ENCODE measurements at regions not wholly inside any gene's neighbourhood (a gene's known extent, or its start where the extent isn't known, plus 50 kb on each side); places are given as distances from the start of the nearest gene placed in this dataset.

DNA sequence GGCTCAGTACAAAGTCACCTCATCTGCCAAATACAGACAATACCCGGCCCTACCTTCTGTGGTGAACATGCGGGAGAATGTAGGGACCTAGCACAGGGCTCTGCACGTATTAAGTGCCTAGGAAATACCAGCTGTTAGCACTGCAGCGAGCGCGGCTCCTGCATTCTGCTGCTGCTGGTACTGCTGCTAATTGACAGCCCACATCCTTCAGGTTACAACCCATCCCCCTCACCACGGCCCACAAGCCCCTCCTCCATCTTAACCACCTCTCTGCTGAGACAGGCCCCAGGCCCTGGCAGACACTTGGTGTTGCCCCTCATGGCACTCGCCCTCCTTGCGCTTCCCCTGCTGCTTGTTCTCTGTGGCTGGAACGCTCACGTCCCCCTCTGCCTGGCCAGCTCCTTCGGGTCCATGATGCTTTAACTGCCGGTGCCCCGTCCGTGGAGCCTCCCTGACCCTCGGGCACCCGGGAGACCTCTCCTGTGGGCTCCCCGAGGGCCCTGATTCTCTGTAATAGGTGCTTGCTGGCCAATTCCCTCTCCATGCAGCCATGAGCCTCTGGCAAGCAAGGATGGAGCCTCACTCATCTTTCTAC is 53.3 kb upstream of the LOXL4 start (continued):
- TF ChIP-seq NFIC (IDR thresholded peaks at IDR 0.05; ENCODE audit: low read depth, low read length) (no peak), TARDBP (IDR thresholded peaks at IDR 0.05; ENCODE audit: borderline replicate concordance) (no peak), HDAC6 (IDR thresholded peaks at IDR 0.05; ENCODE audit: unreplicated experiment) (no peak)

DNA sequence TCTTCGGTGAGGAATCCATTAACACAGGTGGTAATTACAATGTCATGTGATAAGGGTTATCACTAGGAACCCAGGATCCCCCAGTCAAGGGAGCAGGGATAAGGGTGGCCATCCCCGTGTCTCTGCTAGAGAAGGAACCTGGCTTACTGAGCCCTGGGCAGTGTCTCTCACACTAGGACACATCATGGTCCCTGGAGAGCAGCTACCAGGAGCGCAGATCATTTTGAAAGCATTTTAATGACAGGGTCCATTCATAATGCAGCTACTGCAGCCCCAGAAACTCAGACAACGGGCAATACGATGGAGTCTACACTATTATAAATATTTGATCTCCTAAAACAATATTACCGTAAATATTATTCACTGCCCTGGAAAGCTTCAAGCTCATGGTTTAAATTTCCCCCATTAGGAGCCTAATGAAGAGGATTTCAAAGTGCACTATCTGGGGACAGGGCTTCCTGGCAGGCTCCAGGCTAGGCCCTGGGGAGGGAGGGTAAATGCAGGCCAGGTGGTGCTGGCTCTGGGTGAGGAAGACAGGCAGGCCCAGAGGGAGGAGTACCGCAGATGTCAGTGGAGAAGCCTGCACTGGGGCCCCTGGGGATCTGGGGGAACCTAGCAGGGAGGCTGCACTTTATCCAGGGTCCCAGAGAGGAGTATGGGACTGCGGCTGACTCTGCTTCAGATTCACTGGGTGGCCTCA is 52.6 kb upstream of the LOXL4 start:
- DNase-seq (ENCODE audit: low read depth, low spot score) (no peak), ATAC-seq (no peak), FAIRE-seq (no peak)
- no TSS peak for BruUV-seq (replicated peaks)
- Histone ChIP-seq H3K27me3 (replicated peaks in 1 of 2; ENCODE audit: control insufficient read depth in 2 of 2, insufficient read depth in 2 of 2, low read length in 1 of 2) (no peaks in the 10 kb centered on the region; a peak in 1 of 4 replicates), H4K20me1 (ENCODE audit: control insufficient read depth, insufficient read depth) (no peaks in the 10 kb centered on the region), H2AFZ (ENCODE audit: control insufficient read depth, low read depth, low read length) (no peak overlapping the region), H3K4me1 (ENCODE audit: control insufficient read depth, insufficient read depth, low read length) (no peaks in the 10 kb centered on the region), H3K36me3 (ENCODE audit: control insufficient read depth in 2 of 2, insufficient read depth in 2 of 2, low read length in 1 of 2) (no peaks in the 10 kb centered on the region), H3K9ac (ENCODE audit: control insufficient read depth, insufficient read depth, low read length) (no peak overlapping the region), H3K4me3 (no peak overlapping the region), H3K9me3 (replicated peaks; ENCODE audit: control insufficient read depth, insufficient read depth, low read length) (no peaks in the 10 kb centered on the region; the same call in 2 of the 3 replicates), H3K27ac (ENCODE audit: control insufficient read depth, insufficient read depth) (no peak overlapping the region), H3K4me2 (ENCODE audit: control insufficient read depth, insufficient read depth) (no peak overlapping the region), H3K79me2 (ENCODE audit: control insufficient read depth, insufficient read depth, low read length) (no peaks in the 10 kb centered on the region)
- POLR2A ChIA-PET: no interaction called here
- SMC1A ChIA-PET (ENCODE audit: uncharacterized antibody, unreplicated experiment): no interaction called here
- intact Hi-C loops (cut with micrococcal nuclease; ENCODE audit: unreplicated experiment): no loop called here
- 19% methylated on average over 8 of the region's 8 CpGs for WGBS (ENCODE audit: insufficient coverage, insufficient replicate concordance, low lambda C conversion rate, missing lambda C conversion rate)
- in situ Hi-C loops (cut with MboI): no loop called here
- RAD21 ChIA-PET (ENCODE audit: unreplicated experiment): no interaction called here
- CTCF ChIA-PET: no interaction called here
- TF ChIP-seq, protein P1, sequence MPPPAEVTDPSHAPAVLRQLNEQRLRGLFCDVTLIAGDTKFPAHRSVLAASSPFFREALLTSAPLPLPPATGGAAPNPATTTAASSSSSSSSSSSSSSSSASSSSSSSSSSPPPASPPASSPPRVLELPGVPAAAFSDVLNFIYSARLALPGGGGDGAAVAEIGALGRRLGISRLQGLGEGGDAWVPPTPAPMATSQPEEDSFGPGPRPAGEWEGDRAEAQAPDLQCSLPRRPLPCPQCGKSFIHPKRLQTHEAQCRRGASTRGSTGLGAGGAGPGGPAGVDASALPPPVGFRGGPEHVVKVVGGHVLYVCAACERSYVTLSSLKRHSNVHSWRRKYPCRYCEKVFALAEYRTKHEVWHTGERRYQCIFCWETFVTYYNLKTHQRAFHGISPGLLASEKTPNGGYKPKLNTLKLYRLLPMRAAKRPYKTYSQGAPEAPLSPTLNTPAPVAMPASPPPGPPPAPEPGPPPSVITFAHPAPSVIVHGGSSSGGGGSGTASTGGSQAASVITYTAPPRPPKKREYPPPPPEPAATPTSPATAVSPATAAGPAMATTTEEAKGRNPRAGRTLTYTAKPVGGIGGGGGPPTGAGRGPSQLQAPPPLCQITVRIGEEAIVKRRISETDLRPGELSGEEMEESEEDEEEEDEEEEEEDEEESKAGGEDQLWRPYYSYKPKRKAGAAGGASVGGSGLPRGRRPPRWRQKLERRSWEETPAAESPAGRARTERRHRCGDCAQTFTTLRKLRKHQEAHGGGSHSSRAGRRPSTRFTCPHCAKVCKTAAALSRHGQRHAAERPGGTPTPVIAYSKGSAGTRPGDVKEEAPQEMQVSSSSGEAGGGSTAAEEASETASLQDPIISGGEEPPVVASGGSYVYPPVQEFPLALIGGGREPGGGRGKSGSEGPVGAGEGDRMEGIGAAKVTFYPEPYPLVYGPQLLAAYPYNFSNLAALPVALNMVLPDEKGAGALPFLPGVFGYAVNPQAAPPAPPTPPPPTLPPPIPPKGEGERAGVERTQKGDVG (CRISPR knock-in tag; IDR thresholded peaks at IDR 0.05): no peak
- TF ChIP-seq SMC3 (IDR thresholded peaks at IDR 0.05; ENCODE audit: borderline replicate concordance, low read length): no peak
- no peak for TF ChIP-seq TARDBP (IDR thresholded peaks at IDR 0.05; ENCODE audit: borderline replicate concordance)
- TF ChIP-seq, protein P2, sequence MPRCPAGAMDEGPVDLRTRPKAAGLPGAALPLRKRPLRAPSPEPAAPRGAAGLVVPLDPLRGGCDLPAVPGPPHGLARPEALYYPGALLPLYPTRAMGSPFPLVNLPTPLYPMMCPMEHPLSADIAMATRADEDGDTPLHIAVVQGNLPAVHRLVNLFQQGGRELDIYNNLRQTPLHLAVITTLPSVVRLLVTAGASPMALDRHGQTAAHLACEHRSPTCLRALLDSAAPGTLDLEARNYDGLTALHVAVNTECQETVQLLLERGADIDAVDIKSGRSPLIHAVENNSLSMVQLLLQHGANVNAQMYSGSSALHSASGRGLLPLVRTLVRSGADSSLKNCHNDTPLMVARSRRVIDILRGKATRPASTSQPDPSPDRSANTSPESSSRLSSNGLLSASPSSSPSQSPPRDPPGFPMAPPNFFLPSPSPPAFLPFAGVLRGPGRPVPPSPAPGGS (IDR thresholded peaks at IDR 0.05; ENCODE audit: borderline replicate concordance, insufficient read depth, low read depth, low read length, poor library complexity, severe bottlenecking): no peak
- no peak for TF ChIP-seq SMARCA5 (IDR thresholded peaks at IDR 0.05)
- no peak for TF ChIP-seq EZH2 (IDR thresholded peaks at IDR 0.05; ENCODE audit: borderline replicate concordance, control insufficient read depth, low read depth, low read length)
- TF ChIP-seq PAX5 (IDR thresholded peaks at IDR 0.05; ENCODE audit: borderline replicate concordance, low read depth, low read length): no peak
- TF ChIP-seq NR2C2 (IDR thresholded peaks at IDR 0.05; ENCODE audit: borderline replicate concordance, control insufficient read depth, insufficient read length, low read depth): no peak
- TF ChIP-seq BRCA1 (IDR thresholded peaks at IDR 0.05; ENCODE audit: low read depth, low read length): no peak
- TF ChIP-seq, protein P3, sequence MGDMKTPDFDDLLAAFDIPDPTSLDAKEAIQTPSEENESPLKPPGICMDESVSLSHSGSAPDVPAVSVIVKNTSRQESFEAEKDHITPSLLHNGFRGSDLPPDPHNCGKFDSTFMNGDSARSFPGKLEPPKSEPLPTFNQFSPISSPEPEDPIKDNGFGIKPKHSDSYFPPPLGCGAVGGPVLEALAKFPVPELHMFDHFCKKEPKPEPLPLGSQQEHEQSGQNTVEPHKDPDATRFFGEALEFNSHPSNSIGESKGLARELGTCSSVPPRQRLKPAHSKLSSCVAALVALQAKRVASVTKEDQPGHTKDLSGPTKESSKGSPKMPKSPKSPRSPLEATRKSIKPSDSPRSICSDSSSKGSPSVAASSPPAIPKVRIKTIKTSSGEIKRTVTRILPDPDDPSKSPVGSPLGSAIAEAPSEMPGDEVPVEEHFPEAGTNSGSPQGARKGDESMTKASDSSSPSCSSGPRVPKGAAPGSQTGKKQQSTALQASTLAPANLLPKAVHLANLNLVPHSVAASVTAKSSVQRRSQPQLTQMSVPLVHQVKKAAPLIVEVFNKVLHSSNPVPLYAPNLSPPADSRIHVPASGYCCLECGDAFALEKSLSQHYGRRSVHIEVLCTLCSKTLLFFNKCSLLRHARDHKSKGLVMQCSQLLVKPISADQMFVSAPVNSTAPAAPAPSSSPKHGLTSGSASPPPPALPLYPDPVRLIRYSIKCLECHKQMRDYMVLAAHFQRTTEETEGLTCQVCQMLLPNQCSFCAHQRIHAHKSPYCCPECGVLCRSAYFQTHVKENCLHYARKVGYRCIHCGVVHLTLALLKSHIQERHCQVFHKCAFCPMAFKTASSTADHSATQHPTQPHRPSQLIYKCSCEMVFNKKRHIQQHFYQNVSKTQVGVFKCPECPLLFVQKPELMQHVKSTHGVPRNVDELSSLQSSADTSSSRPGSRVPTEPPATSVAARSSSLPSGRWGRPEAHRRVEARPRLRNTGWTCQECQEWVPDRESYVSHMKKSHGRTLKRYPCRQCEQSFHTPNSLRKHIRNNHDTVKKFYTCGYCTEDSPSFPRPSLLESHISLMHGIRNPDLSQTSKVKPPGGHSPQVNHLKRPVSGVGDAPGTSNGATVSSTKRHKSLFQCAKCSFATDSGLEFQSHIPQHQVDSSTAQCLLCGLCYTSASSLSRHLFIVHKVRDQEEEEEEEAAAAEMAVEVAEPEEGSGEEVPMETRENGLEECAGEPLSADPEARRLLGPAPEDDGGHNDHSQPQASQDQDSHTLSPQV (IDR thresholded peaks at IDR 0.05): no peak
- no peak for TF ChIP-seq ZSCAN29 (IDR thresholded peaks at IDR 0.05)
